ENCODE measurements at regions not wholly inside any gene's neighbourhood (a gene's known extent, or its start where the extent isn't known, plus 50 kb on each side); places are given as distances from the start of the nearest gene placed in this dataset.

DNA sequence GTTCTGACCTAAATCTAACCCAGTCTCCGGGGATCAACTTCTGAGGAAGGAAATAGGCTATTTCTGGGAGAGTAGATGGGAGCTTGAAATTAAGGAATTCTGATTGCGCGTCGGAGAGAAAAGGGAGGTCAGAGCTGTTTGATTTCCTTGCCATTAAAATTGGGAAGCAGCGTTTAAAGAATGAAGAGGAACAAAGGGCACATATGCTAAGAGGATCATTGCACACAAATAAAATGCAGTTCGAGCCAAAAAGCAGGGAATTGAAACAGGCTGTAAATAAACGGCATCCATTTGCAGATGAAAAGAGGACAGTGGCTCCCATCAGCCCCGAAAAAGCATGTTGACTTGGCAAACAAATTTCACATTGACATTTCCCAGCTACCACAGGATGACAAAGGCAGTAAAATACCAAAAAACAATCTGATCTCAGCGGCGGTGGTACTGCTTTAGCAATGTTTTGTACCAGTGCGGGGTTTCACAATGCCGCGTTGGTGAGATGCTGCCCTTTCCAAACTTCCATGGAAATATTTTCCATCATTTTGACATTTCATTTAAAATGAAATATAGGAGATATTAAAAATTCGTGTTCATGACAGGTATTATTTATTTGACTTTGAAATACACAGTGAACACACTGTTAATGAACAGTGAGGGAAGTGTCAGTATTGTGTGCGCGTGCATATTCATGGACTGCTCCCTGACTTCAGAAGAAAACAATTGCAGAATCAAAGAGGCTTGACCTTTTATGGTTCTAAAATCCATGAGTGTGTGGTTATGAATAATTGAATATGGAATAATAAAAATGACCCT is 108.8 kb downstream of the SQOR start:
- H3K4me3 ChIP-seq (ENCODE audit: low read depth, low read length), result no peak overlapping the region
- no peak for DNase-seq (ENCODE audit: low read depth)
- TF ChIP-seq, protein P1, sequence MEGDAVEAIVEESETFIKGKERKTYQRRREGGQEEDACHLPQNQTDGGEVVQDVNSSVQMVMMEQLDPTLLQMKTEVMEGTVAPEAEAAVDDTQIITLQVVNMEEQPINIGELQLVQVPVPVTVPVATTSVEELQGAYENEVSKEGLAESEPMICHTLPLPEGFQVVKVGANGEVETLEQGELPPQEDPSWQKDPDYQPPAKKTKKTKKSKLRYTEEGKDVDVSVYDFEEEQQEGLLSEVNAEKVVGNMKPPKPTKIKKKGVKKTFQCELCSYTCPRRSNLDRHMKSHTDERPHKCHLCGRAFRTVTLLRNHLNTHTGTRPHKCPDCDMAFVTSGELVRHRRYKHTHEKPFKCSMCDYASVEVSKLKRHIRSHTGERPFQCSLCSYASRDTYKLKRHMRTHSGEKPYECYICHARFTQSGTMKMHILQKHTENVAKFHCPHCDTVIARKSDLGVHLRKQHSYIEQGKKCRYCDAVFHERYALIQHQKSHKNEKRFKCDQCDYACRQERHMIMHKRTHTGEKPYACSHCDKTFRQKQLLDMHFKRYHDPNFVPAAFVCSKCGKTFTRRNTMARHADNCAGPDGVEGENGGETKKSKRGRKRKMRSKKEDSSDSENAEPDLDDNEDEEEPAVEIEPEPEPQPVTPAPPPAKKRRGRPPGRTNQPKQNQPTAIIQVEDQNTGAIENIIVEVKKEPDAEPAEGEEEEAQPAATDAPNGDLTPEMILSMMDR (IDR thresholded peaks at IDR 0.05; ENCODE audit: insufficient read depth, low read length), result no peak

- TF ChIP-seq, protein P1 (IDR thresholded peaks at IDR 0.05; ENCODE audit: insufficient read depth, low read length), result no peak
- no peak for DNase-seq (ENCODE audit: low read depth)
- no peak overlapping the region for H3K4me3 ChIP-seq (ENCODE audit: low read depth, low read length)
Observed at GRCh38 chr15:45744236-45744589, 109.4 kb downstream of the SQOR start.

DNA sequence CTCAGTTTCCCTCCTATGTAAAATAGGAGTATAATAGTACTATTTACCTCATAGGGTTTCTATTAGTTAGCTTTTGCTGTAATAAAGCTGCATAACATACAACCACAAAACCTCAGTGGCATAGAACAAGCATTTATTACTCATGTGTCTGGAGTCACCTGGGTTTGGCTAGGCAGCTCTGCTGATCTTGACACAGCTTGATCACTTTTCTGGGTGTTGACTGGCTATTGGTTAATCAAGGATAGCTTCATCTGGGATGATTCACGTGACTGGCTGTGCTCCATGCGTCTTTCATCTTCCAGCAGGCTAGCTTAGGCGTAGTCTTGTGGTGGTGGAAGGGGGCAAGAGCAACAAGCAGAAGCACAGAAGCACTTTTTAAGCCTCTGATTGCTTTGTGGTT is 112.6 kb downstream of the SQOR start:
- TF ChIP-seq, protein P1 (IDR thresholded peaks at IDR 0.05; ENCODE audit: insufficient read depth, low read length), result no peak
- no peak overlapping the region for H3K4me3 ChIP-seq (ENCODE audit: low read depth, low read length)
- no peak for DNase-seq (ENCODE audit: low read depth)

GRCh38 chr15:45751629-45752028 is 116.8 kb downstream of the SQOR start:
- DNase-seq (ENCODE audit: low read depth), result no peak
- no peak overlapping the region for H3K4me3 ChIP-seq (ENCODE audit: low read depth, low read length)
- TF ChIP-seq, protein P1 (IDR thresholded peaks at IDR 0.05; ENCODE audit: insufficient read depth, low read length), result no peak

DNA sequence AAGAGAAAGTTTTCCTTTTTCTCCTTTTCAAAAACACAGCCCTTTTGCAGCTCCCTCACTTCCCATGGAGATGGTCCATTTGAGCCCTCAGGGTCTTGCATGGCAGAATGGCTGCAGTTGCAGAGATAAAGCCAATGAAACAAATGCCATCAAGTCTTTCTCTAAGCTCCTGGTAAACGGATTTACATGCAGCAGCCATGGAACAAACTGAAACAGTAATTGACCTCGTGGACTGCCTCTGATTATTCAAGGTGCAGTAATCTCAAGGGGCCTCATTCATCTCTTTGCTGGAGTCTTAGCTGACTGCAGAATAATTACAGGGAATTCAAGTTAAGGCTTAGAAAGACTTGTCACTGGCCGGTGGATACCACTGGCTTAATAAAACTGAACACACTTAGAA is 125.1 kb downstream of the SQOR start:
- TF ChIP-seq, protein P1 (IDR thresholded peaks at IDR 0.05; ENCODE audit: insufficient read depth, low read length), result no peak
- no peak overlapping the region for H3K4me3 ChIP-seq (ENCODE audit: low read depth, low read length)
- no peak for DNase-seq (ENCODE audit: low read depth)

GRCh38 chr15:45762726-45763125 is 127.9 kb downstream of the SQOR start:
- DNase-seq (ENCODE audit: low read depth), result no peak
- no peak overlapping the region for H3K4me3 ChIP-seq (ENCODE audit: low read depth, low read length)
- TF ChIP-seq, protein P1 (IDR thresholded peaks at IDR 0.05; ENCODE audit: insufficient read depth, low read length), result no peak

All from fibroblast of the aortic adventitia (primary cell).